NT2/D1 (cell line): ENCODE measurements at regions not wholly inside any gene's neighbourhood (a gene's known extent, or its start where the extent isn't known, plus 50 kb on each side); places are given as distances from the start of the nearest gene placed in this dataset.

Experiments used
- SUZ12 ChIP-seq: IDR thresholded peaks from 2 replicates; pipeline ENCODE4 v1.6.1; 2011; ENCODE audit not compliant: insufficient read length, insufficient read depth; ENCODE audit errors: extremely low read depth
- YY1 ChIP-seq: IDR thresholded peaks from 2 replicates; pipeline ENCODE4 v1.6.1; 2011; ENCODE audit not compliant: insufficient read length, insufficient read depth
- ZNF274 ChIP-seq: IDR thresholded peaks from 2 replicates; pipeline ENCODE4 v1.6.1; 2011; ENCODE audit warnings: mild to moderate bottlenecking, low read depth, low read length

- TF ChIP-seq SUZ12 (no peak), ZNF274 (no peak), YY1 (no peak)
These were observed 196.5 kb upstream of the ZPLD1 start for GRCh38 chr3:102238362-102238761.
